HepG2 (cell line): ENCODE measurements at regions not wholly inside any gene's neighbourhood (a gene's known extent, or its start where the extent isn't known, plus 50 kb on each side); places are given as distances from the start of the nearest gene placed in this dataset.

Experiments used
- DMAP1 ChIP-seq: IDR thresholded peaks from 2 replicates; pipeline ENCODE4 v1.6.1; 2016
- HDAC6 ChIP-seq: fragments of 200-600 bp; sonication (generic); IDR thresholded peaks from 2 replicates; pipeline ENCODE4 v1.7.0; 2017; ENCODE audit warnings: mild to moderate bottlenecking, antibody characterized with exemption, low read length, low read depth
- MEIS1 ChIP-seq: sonication (generic); formaldehyde crosslinking; IDR thresholded peaks from 2 replicates; pipeline ENCODE4 v1.9.0; 2021; ENCODE audit warnings: mild to moderate bottlenecking, missing genetic modification reagents, moderate library complexity, borderline replicate concordance
- MLXIP ChIP-seq: sonication (generic); formaldehyde crosslinking; IDR thresholded peaks from 2 replicates; pipeline ENCODE4 v1.9.0; 2021; ENCODE audit warnings: missing genetic modification reagents, borderline replicate concordance
- ZBTB44 ChIP-seq: sonication (generic); formaldehyde crosslinking; IDR thresholded peaks from 2 replicates; pipeline ENCODE4 v1.4.0; 2020; ENCODE audit warnings: missing genetic modification reagents
- ZHX2 ChIP-seq, 2 experiments: sonication (generic) in 1 of 2; formaldehyde crosslinking in 1 of 2; IDR thresholded peaks; 2 replicates each; pipeline versions ENCODE4 v1.6.1 to v1.9.0; 2014 to 2022; ENCODE audit warnings: antibody characterized with exemption in 1 of 2, borderline replicate concordance in 1 of 2, inconsistent platforms in 1 of 2, low read depth in 1 of 2, missing genetic modification reagents in 1 of 2

GRCh38 chr4:14863418-14864364 is 138.6 kb upstream of the CPEB2 start (continued):
- TF ChIP-seq MLXIP = no peak
- no peak for TF ChIP-seq DMAP1 (CRISPR knock-in tag)
- no peak for TF ChIP-seq ZHX2 (IDR thresholded peaks at IDR 0.05; ENCODE audit: low read depth)
- TF ChIP-seq ZHX2 (CRISPR knock-in tag; IDR thresholded peaks at IDR 0.05; ENCODE audit: borderline replicate concordance) = no peak
- TF ChIP-seq HDAC6 = no peak
- no peak for TF ChIP-seq MEIS1
- TF ChIP-seq ZBTB44 (CRISPR knock-in tag) = no peak
